Urothelium cell line (cell line): ENCODE measurements at regions not wholly inside any gene's neighbourhood (a gene's known extent, or its start where the extent isn't known, plus 50 kb on each side); places are given as distances from the start of the nearest gene placed in this dataset.

Experiments used
- DNase-seq: peaks from one replicate; pipeline ENCODE4 v3.0.0; 2011; ENCODE audit warnings: low spot score, mixed read lengths
- FAIRE-seq: peaks from 2 replicates; lab custom pipeline; 2011; peaks lifted over from hg19 to GRCh38; lab: Jason Lieb, UNC

DNA sequence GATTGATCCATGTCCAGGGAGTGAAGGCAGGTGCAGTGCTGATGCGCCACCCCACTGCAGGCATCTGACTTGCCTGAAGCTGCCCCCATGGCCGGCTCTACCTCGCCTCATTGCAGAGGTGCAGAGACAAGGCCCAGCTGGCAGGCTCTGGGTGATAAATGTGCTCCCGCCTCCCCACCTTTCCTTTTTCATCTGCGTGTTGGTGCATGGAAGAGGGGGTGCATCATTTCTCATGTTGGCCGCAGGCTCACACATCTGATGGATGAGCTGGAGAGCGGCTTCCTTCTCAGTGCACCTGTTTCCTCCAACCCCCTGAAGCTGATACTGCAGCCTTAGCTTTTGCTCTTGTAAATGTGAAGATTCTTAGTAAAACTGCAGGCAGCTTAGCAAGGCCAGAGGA, 306.0 kb upstream of the KAZN start:
- no peak for DNase-seq
- FAIRE-seq, result no peak

DNA sequence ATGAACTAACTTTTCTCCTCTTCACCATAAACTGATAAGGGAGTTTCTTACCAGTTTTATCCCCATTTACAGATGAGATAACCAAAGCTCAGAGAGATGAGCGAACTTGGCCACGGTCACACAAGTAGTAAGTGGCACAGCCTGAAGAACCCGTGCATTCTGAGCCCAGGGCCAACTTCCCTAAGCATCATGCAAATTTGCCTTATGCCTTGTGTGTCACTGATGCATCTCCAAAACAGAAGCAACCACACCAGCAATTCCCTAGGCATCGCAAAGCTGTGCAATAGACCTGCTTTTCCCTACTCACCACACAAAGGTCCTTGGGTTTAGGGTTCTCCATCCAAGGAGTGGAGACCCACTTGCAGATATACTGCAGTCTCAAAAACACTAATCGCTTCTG, 304.5 kb upstream of the KAZN start:
- DNase-seq (no peak), FAIRE-seq (no peak)

DNA sequence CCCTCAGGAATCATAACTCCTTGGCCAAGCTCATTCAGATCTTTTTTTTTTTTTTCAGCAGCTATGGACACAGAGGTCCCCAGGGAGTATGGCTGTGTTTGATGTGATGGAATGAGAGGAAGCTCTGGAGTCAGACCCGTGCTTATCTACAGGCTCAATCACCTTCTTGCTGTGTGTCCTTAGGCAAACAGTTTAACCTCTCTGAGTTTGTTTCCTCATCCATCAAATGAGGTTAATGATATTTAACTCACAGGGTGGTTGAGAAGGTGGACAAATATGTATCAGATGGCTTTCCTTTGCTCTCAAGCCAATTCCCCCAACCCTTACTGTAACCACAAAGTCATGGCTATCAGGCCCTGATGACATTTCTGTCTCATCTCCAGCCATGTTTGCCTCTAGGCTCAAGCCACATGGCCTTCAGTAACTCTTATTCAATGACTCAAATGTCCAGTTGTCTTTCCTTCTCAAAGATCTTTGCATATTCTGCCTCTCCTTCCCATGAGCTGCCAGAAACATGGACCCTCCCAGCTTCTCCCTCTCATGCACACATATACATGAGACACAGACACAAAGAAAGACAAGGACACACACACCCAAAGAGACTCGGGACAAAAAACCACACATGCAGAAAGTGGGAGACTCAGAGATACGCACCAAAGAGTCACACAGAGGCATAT, 303.5 kb upstream of the KAZN start:
- FAIRE-seq, result no peak
- no peak for DNase-seq

DNA sequence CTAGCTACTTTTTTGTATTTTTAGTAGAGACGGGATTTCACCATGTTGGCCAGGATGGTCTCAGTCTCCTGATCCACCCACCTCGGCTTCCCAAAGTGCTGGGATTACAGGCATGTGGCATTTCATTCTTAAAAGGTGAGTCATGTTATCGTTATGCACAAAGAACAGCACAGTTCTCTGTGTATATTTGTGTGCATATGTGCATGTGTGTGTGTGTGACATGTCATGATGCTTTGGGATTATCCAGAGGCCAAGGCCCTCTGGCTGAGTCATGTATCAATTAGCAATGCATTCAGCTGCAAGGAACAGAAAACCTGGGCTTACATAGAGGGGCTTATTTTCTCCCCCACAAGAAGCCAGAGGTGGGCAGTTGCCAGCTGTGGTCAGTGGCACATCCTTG, 301.7 kb upstream of the KAZN start:
- FAIRE-seq (no peak), DNase-seq (peak; percentile 50)

DNA sequence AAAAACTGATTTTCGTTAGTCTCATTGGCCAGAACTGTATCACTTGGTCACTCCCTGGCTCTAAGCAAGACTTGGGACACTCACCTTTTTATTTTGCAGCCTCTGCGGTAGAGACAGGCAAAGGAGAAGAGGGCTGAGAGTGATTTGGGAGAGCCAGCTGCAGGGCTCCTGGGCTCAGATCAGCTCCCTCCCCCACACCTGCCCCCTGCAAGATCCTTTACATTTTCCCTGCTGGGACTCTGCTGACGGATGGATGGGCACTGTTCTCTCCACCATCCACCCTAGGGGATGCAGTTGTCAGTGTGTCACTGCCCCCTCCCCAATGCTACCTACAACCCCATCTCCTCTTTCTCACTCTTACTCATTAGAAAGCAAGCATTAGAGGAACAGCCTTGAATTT, 301.1 kb upstream of the KAZN start:
- peak; percentile 30 for FAIRE-seq
- no peak for DNase-seq

DNA sequence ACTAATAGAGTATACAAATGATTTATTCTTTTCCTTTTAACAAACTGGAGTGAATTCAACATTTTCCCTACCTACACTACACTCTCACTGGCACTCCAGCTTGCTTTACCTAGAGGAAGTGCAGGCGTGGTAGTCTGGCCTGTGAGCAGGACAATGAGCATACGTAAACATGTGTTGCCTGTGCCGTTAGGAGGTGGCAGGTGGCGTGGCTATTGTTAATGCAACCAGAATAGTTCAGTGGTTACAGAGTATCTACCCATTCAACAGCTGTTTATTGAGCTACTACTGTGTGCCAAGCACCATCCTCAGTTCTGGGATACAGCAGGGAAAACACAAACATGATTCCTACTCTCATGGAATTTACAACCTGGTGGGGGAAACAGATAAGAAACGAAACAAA, 299.7 kb upstream of the KAZN start:
- FAIRE-seq (no peak), DNase-seq (no peak)

DNA sequence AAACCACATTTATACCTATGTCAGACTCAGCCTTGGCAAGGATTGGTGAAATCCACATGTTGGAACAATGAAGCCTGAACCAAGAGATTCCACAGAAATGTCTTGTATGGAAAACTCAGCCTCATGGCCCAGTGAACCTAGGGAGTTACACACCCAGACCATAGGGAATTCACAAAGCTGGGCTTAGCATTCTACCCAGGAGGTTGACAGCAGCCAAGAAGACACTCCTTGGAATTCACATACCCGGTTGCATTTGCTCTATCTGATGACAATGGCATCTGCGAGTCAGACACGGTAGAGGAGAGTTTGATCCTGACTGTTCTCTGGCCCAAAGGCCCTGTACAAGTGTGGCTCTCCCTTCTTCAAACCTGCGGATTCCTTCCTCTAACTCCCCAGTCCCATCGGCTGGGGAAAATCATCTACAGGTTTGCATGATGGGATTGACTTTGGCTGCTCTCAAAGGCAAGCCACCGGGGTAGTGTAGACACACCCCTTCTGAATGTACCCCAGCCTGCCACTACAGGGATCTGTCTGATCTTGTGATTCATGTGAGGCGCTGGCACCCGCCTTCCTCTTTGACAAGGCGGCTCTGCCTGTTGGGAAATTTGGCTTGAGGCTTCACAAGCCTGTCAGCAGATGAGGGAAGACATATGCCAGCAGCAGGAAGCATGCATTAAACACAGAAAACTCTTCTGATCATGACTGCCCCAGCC, 297.3 kb upstream of the KAZN start:
- FAIRE-seq (no peak), DNase-seq (no peak)

DNA sequence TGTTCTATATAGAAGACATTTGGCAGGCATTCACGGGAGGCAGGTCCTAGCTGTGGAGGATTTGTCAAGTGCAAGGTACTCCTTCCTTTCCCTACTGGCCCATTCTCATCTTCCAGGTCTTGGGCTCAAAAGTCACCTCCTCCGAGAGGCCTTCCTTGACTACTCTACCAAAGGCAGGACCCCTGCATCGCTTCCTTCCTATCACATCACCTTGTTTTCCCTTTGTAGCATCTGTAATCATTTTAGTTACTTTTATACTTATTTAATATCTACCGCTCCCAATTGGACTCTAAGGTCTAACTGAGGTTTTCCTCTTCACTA, 296.8 kb upstream of the KAZN start:
- no peak for FAIRE-seq
- DNase-seq, result no peak

DNA sequence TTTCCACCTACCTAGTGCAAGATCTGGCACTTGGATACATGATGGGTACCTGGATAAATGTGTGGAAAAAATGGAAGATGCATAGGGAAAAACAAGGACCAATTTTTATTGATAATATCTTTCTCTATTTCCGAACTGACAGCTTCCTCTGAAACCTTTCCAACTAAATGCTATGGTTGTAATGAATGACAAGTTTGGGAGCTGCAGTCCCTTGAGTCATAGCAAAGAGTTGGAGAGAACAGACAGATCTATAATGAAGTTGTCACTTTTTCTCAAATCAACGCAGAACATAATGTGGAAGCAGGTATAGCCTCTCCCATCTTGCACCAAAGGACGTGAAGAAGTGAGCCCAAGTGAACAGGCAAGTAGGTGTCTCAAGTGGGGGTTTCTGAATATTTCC, 296.5 kb upstream of the KAZN start:
- FAIRE-seq (no peak), DNase-seq (no peak)

DNA sequence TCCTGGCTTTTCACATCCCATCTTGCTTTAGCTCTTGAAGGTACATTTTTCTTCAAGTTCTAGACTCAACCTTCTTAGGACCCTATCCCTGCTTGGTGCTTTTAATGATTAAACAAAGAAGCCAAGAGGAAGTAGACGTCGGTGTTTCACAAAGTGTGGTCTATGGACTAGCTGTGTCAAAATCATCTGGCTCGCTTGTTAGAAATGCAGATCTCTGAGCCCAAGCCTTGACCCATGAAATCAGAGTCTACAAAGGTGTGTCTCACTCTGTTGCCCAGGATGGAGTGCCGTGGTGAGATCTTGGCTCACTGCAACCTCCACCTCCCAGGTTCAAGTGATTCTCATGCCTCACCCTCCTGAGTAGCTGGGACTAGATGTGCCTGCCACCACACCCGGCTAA, 295.5 kb upstream of the KAZN start:
- FAIRE-seq (no peak), DNase-seq (no peak)

DNA sequence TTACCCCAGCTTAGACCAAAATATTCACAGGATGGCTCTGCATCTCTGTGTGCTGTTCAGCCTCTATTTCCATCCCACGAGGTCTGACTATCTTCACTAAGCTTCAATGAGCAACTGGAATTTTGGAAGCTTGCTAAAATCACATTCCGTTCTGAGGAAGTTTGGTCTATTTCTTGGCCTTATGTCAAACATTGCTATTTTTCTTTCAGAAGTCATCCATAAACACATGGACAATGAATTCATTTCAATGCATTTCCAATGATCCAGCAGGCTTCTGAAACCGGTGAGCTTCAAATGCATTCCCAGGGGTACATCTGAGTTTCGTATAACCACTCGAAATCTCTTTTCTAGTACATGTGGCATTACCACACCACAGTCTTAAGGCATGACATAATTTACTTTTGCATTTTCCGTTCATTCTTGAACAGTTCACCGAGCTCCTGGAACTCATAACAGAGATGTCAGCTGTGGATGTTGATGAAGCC, 294.1 kb upstream of the KAZN start:
- DNase-seq (no peak), FAIRE-seq (no peak)

DNA sequence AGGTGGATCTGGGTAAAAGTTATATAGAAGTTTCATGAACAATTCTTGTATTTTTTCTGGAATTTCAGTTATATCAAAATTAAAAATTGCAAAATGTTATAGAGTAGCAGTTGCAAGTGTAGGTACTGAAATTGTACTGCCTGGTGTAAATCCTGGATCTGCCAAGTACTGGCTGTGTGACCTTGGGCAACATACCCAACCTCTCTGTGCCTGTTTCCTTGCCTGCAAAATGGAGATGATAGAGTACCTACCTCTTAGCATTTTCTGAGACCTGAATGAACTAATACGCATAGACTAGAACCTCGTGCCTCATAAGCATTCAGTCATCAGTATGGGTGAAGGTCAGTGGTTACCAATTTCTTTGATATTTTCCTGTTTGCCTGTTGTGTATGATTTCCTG, 290.0 kb upstream of the KAZN start:
- DNase-seq (no peak), FAIRE-seq (no peak)

DNA sequence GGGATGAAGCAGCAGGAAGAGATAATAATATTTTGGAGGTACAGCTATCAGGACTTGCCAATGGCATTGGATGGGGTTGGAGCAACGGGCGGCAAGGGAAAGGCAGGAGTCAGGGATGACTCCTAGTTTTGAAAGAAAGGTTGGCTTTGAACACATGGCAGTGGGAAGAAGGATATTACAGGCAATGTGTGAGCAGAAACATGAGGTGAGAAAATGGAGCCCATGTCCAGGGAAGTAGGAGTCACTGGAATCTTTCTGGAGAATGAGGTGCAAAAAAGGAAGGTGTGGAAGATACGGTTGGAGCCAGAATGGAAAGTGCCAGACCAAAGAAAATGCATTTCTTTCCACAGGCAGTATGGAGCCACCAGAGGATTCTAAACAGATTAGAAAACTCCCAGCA, 288.5 kb upstream of the KAZN start:
- DNase-seq (no peak), FAIRE-seq (no peak)

DNA sequence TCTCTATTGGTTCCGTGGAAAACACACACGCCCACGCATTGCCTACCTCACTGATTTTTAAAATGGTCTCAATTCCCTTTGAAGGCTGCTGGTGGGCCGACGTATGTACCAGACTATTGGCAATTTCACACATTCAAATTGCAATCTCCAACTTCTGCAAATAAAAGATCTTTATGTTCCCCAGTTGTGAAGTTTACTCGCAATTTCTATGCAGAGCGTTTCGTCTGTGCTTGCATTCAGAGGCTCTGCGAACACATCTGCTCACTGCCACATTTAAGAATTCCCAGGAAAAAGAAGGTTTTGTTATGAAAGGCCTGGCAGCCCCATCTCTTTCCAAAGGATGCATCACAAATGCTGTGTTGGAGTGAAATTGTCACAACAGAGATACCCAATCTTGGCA, 288.0 kb upstream of the KAZN start:
- FAIRE-seq (no peak), DNase-seq (no peak)

DNA sequence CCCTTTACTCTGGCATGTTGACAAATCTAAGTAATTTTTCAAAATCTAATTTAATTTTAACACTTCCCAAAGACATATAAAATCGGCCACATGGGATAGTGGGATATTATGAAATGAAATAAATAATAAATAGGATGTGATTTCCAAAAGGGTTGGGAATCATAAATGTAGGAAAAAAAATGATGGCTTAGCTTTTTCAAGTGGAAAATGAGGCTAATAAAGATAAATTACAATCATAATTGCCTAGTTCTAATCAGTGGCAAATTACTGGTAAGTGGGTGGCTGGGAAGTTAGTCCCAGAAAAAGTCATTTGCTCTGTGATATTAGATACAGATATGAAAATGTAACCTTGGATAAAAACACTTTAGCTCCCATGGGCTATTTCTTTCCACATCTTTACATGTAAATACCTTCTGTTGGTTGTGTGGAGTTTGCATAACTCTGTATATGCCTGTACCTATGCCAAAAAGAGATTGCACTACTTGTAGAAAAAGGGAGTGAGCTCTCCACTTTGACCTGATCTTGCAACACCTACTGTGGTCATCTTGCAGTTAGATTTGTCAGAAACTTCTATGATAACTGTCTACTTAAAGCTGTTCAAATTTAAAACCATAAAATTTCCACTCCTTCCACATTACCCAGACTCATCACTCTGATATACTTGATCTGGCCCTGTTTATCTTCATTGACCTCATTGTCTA, 284.6 kb upstream of the KAZN start:
- DNase-seq (no peak), FAIRE-seq (no peak)

DNA sequence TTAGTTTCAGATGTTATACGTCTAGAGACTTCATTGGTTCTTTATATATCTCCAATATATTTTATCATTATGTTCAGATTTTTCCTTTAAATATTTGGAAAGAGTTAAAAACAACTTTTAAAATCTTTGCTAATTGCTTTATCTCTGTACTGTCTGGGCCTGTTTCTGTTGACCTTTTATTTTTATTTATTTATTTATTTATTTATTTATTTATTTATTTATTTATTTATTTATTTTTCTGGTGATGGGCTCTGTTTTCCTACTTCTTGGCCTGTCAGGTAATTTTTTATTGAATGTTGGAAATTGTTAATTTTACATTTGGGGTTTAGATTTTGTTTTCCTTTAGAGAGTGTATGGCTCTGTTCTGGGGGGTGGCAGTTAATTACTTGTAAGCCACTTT, 279.7 kb upstream of the KAZN start:
- FAIRE-seq (no peak), DNase-seq (no peak)

DNA sequence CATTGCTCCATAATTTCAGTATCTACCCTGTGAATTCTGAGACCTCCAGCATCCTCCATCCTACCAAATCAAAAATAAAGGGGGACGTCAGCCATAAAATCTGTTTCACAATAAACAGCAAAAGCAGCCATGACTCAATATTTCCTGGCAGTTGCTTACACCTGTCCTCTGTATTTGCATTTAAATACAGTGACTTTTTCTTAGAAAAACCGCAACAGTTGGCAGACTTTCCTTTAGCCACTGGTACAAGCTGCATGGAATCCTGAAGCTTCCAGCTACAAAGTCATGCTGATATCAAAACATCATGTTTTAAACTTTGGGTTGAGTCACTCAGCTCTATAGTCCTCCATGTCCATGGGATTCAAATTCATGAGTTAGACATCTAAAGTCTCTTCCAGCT, 278.0 kb upstream of the KAZN start:
- no peak for FAIRE-seq
- DNase-seq, result peak; percentile 67

DNA sequence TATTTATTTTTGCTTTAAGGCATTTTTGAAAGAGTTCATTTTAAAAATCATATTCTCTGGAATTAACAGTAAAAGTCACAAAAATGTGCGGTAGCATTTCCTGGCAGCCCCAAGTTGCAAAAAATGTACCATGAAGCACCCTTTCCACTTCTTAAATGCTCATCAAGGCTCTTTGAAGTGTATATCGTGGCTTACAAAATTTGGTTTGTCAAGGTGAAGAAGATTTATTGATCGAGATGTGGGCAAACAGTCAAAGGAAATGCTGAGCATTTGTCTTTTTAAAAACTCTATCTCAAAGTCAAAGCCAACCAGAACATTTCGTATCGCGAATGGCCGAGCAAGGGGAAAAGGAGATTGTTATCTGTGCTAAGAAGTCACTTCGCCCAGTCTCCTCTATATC, 277.5 kb upstream of the KAZN start:
- FAIRE-seq (no peak), DNase-seq (no peak)

DNA sequence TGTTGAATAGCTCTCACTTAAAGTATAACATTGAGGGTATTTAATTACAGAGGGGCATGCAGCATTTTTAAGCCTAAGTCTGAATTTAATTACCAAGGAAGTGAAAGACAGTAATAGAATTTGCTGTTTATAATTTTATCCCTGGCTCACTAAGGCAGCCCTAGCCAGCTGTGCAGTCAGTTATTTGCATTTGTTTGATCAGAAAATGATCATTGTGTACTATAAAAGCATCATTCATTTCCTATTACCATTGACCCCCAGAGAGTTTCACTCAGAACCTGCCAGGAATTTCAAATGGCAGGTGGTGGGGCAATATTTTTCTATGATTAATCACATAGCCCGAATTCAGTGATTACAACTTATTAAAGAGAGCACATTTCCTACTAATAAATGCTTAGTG, 277.1 kb upstream of the KAZN start:
- DNase-seq (no peak), FAIRE-seq (no peak)

DNA sequence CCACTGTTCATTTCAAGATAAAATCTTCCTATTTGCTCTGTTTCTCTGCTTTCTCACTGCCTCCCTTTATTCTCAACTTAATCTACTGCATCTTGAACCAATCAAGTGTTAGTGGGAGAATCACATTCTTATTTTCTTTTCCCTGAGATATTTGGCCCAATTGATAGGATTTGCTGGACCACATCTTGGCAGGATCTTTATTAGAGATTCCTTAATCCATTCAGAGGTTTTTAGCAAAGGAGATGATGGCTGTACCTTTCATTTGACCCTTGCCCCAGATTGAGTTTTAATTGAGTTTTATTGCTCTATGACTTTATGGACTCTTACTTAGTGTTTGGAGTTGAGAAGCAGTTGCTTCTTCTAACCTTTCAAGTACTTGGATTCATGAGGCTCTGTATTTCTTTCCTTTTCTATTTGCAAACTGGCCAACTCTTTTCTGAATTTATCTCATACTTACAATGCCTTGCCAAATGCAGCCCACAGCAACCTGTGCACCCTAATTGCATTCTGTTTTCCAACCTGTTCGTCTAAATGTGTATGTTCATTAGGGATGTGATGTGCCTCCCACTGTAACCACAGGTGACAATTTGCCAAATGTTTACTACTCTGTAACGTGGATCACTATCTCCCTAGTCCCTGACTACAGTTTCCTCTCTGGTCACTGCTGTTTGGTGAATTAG, 274.8 kb upstream of the KAZN start:
- no peak for FAIRE-seq
- DNase-seq, result no peak

DNA sequence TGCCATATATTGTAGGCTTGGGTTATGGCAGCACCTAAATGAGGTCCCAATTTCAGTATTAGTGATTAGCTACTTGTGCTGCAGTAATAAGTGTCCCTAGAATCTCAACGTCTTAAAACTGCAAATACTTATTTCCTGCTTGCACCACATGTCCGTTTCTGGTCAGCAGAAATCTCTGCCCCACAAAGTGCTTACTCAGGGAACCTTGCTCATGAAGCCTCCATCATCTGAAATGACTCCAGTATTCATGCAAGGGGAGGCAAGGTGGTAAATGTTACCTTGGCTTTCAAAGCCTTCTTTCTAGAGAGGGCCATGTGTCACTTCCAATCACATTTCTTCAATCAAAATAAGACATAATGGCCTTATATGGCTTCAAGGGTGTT, 274.2 kb upstream of the KAZN start:
- FAIRE-seq (no peak), DNase-seq (no peak)

DNA sequence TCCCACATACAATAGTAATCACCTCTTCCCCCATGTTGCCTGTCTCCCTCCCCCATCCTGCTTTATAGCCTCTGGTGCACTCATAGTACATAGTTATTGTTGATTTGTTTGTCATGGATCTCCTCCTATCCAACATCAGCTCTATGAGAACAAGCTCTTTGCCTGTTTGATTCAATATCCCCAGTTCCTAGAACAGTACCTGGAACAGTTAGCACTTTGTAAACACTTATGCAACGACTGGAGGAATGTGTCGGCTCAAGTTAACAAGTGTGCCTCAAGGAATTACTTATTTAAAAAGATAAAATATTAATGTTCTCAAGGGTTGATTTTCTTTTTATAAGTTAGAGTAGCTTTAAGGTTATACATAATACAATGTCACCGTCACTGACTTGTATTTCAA, 271.6 kb upstream of the KAZN start:
- DNase-seq, result no peak
- no peak for FAIRE-seq
